CD4-positive, alpha-beta T cell (primary cell): ENCODE measurements at regions not wholly inside any gene's neighbourhood (a gene's known extent, or its start where the extent isn't known, plus 50 kb on each side); places are given as distances from the start of the nearest gene placed in this dataset.

Experiments
- ATAC-seq: fragments of 200-7000 bp; cut with Tn5 transposase; one replicate; pipeline ENCODE4 v1.10.0; 2022; ENCODE audit warnings: mild to moderate bottlenecking; ENCODE audit not compliant: poor library complexity
- CTCF ChIA-PET: fragments of 350-600 bp; sonication (Branson Sonifier 250); formaldehyde crosslinking; loops from one replicate; lab custom pipeline; 2021; ENCODE audit warnings: antibody characterized with exemption, inconsistent platforms; lab: Charles Lee
- POLR2A ChIA-PET: fragments of 350-600 bp; sonication (Branson Sonifier 250); formaldehyde crosslinking; loops from one replicate; lab custom pipeline; 2021; ENCODE audit warnings: antibody characterized with exemption, inconsistent platforms; lab: Charles Lee
- DNase-seq, 14 experiments: peaks; one replicate each; pipeline ENCODE4 v3.0.0-alpha.2; 2013 to 2020; ENCODE audit warnings: mixed read lengths in 2 of 14
- H3K27ac ChIP-seq, 2 donors: one replicate each; pipeline versions ENCODE4 v1.5.1 to v1.7.0; 2013; ENCODE audit warnings: low read length in 2 of 2, low read depth in 1 of 2, mild to moderate bottlenecking in 1 of 2
- H3K27me3 ChIP-seq, 2 experiments: 1 replicate in 1 of 2; 2 replicates in 1 of 2; pipeline versions ENCODE4 v1.6.1 to v1.7.0; 2013; ENCODE audit warnings: low read length in 2 of 2, control low read depth in 1 of 2, mild to moderate bottlenecking in 1 of 2, moderate library complexity in 1 of 2; ENCODE audit not compliant: insufficient read depth in 2 of 2, control insufficient read depth in 1 of 2
- H3K36me3 ChIP-seq: one replicate; pipeline ENCODE4 v1.6.1; 2013; ENCODE audit warnings: low read length, control low read depth; ENCODE audit not compliant: insufficient read depth
- H3K4me1 ChIP-seq: one replicate; pipeline ENCODE4 v1.6.1; 2013; ENCODE audit warnings: low read length, control low read depth; ENCODE audit not compliant: insufficient read depth
- H3K4me3 ChIP-seq: one replicate; pipeline ENCODE4 v1.5.1; 2013; ENCODE audit warnings: mild to moderate bottlenecking, low read length, moderate library complexity
- H3K9me3 ChIP-seq, 2 experiments: 1 replicate in 1 of 2; 2 replicates in 1 of 2; pipeline versions ENCODE4 v1.6.1 to v1.7.0; 2013; ENCODE audit warnings: low read length in 2 of 2, mild to moderate bottlenecking in 2 of 2, control low read depth in 1 of 2, moderate library complexity in 1 of 2; ENCODE audit not compliant: control insufficient read depth in 1 of 2, insufficient read depth in 1 of 2
- H3K27ac Mint-ChIP-seq: one replicate; pipeline ENCODE4 v1.8.0; 2020; ENCODE audit warnings: mixed read lengths
- H3K27me3 Mint-ChIP-seq: one replicate; pipeline ENCODE4 v1.8.0; 2021; ENCODE audit warnings: mixed read lengths
- H3K36me3 Mint-ChIP-seq: one replicate; pipeline ENCODE4 v1.8.0; 2021; ENCODE audit warnings: low read depth, mixed read lengths
- H3K4me1 Mint-ChIP-seq: one replicate; pipeline ENCODE4 v1.8.0; 2021; ENCODE audit warnings: low read depth, mixed read lengths
- H3K4me3 Mint-ChIP-seq: one replicate; pipeline ENCODE4 v1.8.0; 2020; ENCODE audit warnings: mild to moderate bottlenecking, mixed read lengths
- H3K9me3 Mint-ChIP-seq: one replicate; pipeline ENCODE4 v1.8.0; 2020; ENCODE audit warnings: mixed read lengths
- intact Hi-C, 2 experiments: fragments of 100-400 bp; cut with DNase I in 1 of 2; cut with micrococcal nuclease in 1 of 2; formaldehyde crosslinking; loops; one replicate each; pipeline versions ENCODE4 v1.15.1 to v1.9.0; 2023 to 2025; cut with DNase I, micrococcal nuclease
- TF ChIP-seq, protein P1 (sequence below): fragments of 200-600 bp; IDR thresholded peaks from one replicate; pipeline ENCODE4 v1.8.0; 2022; ENCODE audit warnings: antibody characterized with exemption, mild to moderate bottlenecking

DNA sequence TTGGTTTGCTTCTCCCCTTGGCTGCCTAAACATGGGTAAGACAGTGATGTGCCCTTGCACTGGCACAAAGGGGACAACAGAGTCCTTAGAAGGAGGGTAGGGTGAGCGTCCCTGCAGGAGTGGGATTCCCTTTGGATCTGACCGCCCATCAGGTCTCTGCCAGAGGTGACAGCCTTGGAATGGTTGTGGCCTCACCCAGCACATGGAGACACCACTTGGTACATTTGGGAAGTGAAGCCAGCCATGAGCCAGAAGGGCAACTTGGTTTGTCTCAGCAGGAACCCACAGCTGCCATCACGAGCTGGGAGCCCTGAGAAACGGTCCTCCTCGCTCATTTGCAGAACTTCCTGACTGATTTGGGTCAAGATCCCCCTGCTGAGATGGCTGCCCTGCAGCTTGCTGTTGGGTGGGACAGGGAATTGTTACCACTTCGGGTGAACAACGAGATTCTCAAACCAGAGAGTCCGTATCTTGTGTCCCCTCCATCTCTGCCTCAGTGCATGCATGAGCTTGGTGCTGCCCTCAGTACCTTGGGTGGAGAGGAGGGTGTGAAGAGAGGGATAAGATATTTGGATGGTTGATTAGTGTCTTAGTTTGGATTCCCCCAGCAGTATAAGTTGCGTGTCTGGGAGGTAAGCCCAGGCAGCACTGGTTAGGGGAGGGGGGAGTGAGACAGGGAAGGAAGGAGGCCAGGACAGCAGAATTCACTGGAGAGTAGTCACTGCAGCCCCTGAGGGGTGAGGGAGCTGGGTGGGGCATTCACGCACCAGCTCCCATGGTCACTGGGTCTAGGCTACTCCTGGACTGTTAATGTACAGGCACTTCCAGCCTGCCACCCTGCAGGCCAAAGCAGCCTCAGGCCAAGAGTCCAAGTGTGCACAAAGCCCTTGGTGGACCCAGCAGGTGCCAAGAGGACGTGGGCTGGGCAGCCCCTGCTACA is 168.8 kb upstream of the TOPAZ1 start:
- ChIA-PET POLR2A (no interaction called here), CTCF (no interaction called here)
- intact Hi-C loops = no loop called here
- ATAC-seq = no peak
- Mint-ChIP-seq H3K9me3 (no peaks in the 10 kb centered on the region), H3K4me1 (no peaks in the 10 kb centered on the region), H3K4me3 (no peak overlapping the region), H3K27me3 (peaks cover 12% of the 10 kb centered on the region), H3K27ac (no peak overlapping the region), H3K36me3 (no peaks in the 10 kb centered on the region)
- DNase-seq = no peak
- H3K36me3 ChIP-seq = no peaks in the 10 kb centered on the region
- H3K9me3 ChIP-seq = no peaks in the 10 kb centered on the region
- no peaks in the 10 kb centered on the region for H3K27me3 ChIP-seq
- no peak overlapping the region for H3K4me3 ChIP-seq
- no peak overlapping the region for H3K27ac ChIP-seq
- H3K4me1 ChIP-seq = no peaks in the 10 kb centered on the region
- TF ChIP-seq, protein P1, sequence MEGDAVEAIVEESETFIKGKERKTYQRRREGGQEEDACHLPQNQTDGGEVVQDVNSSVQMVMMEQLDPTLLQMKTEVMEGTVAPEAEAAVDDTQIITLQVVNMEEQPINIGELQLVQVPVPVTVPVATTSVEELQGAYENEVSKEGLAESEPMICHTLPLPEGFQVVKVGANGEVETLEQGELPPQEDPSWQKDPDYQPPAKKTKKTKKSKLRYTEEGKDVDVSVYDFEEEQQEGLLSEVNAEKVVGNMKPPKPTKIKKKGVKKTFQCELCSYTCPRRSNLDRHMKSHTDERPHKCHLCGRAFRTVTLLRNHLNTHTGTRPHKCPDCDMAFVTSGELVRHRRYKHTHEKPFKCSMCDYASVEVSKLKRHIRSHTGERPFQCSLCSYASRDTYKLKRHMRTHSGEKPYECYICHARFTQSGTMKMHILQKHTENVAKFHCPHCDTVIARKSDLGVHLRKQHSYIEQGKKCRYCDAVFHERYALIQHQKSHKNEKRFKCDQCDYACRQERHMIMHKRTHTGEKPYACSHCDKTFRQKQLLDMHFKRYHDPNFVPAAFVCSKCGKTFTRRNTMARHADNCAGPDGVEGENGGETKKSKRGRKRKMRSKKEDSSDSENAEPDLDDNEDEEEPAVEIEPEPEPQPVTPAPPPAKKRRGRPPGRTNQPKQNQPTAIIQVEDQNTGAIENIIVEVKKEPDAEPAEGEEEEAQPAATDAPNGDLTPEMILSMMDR = no peak

DNA sequence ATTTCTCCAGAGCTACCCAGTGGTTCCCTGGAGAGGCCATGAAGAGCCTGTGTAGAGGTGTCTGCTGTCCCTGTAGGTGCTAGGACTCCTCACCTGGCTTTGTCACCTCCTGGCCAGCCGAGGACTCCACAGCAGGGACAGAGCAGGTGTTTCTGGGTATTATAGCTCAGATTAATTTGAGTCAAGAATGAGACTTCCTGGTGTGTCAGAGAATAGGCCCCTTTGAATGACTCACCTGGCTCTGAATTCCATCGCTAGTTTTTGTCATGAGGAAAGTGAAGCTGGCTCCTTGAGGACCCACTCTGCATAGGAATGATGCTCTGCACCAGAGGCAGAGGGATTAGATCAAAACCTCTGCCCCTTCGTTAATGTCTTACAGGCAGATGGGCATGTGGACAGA is 167.5 kb upstream of the TOPAZ1 start:
- no peaks in the 10 kb centered on the region for H3K9me3 ChIP-seq
- H3K9me3 Mint-ChIP-seq = no peaks in the 10 kb centered on the region
- no peak overlapping the region for H3K4me3 Mint-ChIP-seq
- ChIA-PET POLR2A (no interaction called here), CTCF (interaction anchor here (1.2 kb wide), 1 partner anchor 9 kb away, joined by 3 read pairs; no protein-coding TSS in a partner anchor)
- no peaks in the 10 kb centered on the region for H3K27me3 ChIP-seq
- H3K4me3 ChIP-seq = no peak overlapping the region
- ATAC-seq = no peak
- peaks cover 9% of the 10 kb centered on the region for H3K27me3 Mint-ChIP-seq
- no peak overlapping the region for H3K27ac ChIP-seq
- DNase-seq = no peak
- H3K27ac Mint-ChIP-seq = no peak overlapping the region
- H3K36me3 ChIP-seq = no peaks in the 10 kb centered on the region
- H3K36me3 Mint-ChIP-seq = no peaks in the 10 kb centered on the region
- H3K4me1 Mint-ChIP-seq = no peaks in the 10 kb centered on the region
- intact Hi-C loops = no loop called here
- no peaks in the 10 kb centered on the region for H3K4me1 ChIP-seq
- TF ChIP-seq, protein P1 = no peak

DNA sequence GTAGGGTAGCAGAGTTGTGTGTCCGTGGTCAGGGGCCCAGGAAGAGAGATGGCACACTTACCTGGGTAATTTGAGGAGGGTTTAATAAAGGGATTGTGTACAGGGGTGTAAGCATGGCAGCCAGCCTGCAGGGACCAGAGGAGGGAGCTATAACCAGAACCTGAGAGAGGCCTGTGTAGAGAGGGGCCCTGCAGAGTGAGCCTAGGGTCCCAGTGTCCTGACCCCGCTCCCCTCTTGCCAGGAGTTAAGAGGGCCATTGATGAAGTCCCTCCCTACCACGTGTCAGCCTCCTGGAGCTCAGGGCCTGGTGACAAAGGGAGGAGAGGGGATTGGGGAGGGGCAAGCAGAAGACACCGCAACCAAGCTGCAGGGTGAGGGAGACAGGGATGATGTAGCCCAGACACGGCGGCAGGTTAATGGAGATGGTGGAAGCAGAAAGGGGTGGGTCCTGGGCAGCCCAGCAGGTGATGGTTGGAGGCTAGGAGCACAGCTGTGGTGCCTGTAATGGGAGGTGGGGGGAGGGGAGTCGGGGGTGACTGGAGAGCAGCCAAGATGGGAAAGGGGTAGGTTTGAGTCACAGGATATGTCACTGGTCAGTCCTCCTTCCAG is 165.4 kb upstream of the TOPAZ1 start:
- Histone ChIP-seq H3K36me3 (no peaks in the 10 kb centered on the region), H3K4me3 (no peak overlapping the region), H3K27me3 (no peaks in the 10 kb centered on the region), H3K27ac (no peak overlapping the region), H3K4me1 (no peaks in the 10 kb centered on the region), H3K9me3 (no peaks in the 10 kb centered on the region)
- Mint-ChIP-seq H3K9me3 (no peaks in the 10 kb centered on the region), H3K27ac (no peak overlapping the region), H3K36me3 (no peaks in the 10 kb centered on the region), H3K4me3 (no peak overlapping the region), H3K27me3 (peaks cover 9% of the 10 kb centered on the region), H3K4me1 (no peaks in the 10 kb centered on the region)
- ChIA-PET CTCF (no interaction called here), POLR2A (no interaction called here)
- intact Hi-C loops = loop anchor here in 1 of 2 experiments (5.0 kb wide), 1 partner anchor 534 kb away; no protein-coding TSS in a partner anchor
- TF ChIP-seq, protein P1 = no peak
- ATAC-seq = no peak
- no peak for DNase-seq
